CD4-positive, alpha-beta T cell treated with Interferon gamma for 1 hour (primary cell): ENCODE measurements at regions not wholly inside any gene's neighbourhood (a gene's known extent, or its start where the extent isn't known, plus 50 kb on each side); places are given as distances from the start of the nearest gene placed in this dataset.

ENCODE experiments used
- DNase-seq: peaks from one replicate; pipeline ENCODE4 v3.0.0-alpha.2; 2020

DNA sequence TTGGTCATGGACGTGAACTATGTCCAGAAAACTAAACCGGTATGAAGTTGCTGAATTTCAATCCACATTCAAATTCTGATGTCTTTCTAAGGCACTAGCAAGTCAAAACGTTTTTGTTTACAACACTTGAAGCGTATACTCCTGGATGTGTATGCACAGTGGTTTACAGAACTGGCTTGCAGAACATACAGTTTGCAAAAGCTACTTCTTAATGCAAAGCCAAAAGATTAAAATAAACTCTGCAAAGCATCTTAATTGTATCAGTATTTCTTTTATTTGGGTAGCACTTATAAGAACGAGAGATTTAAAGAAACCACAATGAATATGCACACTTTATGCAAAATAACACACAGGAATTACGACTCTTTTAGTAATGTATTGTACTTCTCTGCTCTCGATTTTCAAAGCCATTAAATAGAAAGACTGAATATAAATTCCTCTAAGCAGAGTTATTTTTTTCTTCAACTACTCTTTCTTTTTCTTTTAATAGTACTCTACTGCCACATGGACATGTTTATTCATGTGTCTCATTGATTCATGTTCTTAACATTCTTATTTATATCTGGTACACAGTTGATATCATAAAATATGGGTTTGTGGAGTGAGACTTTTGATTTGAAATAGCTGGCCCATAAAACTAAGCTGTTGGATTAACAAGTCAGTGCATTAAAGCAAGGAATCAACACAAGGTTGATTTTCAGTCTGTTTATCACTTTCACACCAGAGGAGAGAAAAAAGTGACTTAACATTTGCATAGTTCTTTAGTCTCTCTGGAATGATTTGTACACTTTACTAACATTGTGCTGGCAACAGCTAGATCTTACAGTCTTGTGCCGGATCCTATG, 189.4 kb upstream of the STEAP4 start:
- DNase-seq, result no peak

DNA sequence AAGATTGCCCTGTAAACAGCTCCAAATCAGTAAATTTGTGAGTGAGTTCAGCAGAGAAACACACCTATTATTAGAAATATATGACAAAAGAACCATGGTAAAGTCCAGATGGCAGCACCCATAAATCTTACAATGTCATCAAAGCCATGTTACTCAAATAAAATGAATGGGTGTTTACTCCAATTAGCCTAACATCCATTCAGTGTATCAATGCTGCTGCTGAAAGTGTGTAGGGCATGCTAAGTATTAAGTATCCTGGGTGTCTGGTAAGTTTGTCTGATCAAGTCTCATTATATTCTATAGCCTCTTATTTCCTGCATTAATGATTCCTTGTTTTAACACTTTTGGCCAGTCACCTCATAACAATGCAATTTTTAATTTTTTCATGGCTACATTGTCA, 185.5 kb upstream of the STEAP4 start:
- DNase-seq, result no peak

DNA sequence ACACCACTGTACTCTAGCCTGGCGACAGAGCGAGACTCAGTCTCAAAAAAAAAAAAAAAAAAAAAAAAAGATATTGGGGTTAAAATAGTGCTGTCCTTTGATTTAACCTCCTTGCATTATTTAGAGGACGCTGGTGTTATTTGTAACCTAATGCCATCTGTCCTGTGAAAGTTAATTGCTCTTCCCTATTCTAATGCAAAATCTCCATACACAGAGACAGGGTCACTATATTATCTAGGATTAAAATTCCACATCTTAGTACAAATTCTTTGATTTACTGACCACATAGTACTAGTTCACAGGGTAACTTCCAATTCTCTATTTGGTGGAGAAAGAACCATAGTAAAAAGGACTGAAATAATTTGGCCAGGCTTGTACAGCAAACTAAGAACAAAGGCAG, 184.2 kb upstream of the STEAP4 start:
- DNase-seq, result no peak

DNA sequence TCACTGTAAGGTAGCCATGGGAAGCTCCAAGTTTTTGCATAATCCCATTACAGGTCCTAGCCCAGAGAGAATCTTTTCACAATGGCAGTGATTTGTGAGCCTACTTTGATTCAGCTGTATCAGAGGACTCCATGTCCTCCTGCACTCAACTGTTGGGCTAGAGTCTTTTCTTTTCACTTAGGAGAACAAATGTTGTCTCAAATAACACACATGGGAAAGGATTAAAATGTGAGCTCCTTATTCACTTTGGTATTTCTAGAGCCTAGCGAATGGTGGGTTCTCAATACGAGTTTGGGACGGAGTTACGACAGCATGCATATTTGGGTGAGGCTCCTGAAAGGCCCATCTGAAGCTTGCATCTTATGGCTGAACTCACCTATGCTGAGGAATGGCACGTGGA, 183.5 kb upstream of the STEAP4 start:
- no peak for DNase-seq

DNA sequence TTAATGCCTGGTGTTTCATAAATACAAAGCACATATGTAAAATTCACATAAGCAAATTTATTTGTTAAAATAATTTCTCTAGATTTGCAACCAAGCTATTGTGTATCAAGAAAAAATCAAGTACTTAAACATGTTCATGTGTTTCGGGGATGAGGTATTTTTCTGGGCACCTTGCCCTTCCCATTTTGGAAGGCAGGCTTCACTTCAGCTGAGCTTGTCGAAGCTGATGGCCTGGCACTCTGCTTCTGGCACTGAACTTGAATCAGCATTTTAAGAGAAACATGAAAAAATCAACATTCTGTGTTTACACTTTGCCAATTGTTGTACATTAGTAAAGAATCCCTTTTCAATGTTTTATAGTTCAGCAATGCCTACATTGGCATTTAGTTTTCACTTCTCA, 179.1 kb upstream of the STEAP4 start:
- DNase-seq, result no peak

DNA sequence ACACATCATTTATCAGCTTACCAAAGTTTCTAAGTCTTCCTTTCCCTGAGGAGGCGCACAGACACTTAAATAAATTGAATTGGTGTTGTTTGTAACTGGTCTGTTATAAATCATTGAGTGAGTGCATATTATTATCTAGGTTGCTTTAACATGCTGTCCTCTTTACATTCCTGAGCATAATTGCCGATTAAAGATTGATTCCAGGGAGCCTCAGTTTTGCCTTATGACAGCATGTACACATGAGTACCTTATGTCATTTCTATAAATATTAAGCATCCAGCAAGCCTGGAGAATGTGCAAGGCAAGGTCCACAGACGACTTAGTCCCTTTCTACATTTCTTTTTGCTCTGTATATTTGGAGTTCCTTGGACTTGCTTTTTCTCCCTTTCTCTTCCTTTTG, 177.9 kb upstream of the STEAP4 start:
- no peak for DNase-seq

DNA sequence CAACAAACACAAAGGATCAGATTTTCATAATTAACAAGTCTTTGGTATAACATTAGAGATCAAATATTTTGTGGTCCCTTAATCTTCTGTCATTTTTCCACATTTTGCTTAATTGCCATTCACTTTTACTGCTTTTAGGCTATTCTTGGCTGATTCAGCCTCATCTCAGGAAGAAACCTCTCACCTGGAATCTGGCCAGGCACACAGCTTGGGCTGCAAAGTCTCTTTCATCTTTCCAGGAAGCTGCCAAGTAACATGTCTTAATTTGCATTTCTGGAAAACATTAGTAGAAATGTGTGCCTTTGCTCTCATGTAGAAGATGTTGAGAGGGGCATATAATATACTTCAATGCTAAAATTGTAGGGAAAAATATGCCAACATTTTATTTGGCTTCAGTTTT, 174.2 kb upstream of the STEAP4 start:
- DNase-seq, result no peak

DNA sequence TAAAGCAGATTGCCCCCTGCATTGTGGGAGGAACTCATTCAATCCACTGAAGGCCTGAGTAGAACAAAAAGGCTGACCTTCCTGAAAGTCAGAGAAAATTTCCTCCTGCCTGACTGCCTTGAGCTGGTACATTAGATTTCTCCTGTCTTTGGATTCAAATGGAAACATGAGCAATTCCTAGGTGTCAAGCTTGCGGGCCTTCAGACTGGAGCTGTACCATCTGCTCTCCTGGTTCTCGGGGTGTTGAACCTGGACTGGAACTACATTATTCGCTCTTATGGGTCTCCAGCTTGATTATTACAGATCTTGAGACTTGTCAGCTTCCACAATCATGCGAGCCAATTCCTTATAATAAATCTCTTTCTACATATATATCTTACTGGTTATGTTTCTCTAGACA, 173.6 kb upstream of the STEAP4 start:
- DNase-seq, result no peak

DNA sequence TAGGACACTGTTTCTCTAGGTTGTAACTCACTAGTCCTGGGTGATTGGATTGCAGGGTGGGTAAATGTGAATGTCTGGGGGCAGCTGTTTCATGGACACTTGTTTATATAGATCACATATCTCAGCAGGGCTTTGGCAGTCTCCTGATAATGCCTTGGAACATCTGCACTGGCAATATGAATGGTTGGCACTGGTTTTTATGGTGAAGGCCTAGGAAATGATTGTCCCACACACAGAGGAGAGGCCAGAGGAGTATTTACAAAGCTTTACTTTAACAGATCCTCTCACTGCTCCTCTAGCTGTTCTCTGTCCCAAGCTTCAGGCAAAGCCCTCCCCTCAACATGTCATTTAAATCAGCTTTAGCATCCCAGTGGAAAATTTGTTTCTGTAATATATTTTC, 171.3 kb upstream of the STEAP4 start:
- no peak for DNase-seq

DNA sequence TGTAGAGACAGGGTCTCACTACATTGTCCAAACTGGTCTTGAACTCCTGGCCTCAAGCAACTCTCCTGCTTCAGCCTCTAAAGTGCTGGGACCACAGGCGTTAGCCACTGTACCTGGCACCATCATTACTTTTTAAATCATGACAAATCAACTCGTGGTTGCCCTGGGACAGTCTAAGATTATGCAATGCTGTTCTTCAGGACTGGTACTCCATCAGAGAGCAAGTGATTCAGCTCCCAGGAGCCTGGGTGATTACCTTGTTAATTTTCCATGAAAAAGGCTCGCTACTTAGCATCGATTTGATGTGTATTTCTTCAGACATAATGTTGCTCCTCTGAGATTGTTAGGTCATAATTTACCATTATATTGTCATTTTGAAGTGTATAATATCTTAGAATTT, 158.9 kb upstream of the STEAP4 start:
- no peak for DNase-seq

DNA sequence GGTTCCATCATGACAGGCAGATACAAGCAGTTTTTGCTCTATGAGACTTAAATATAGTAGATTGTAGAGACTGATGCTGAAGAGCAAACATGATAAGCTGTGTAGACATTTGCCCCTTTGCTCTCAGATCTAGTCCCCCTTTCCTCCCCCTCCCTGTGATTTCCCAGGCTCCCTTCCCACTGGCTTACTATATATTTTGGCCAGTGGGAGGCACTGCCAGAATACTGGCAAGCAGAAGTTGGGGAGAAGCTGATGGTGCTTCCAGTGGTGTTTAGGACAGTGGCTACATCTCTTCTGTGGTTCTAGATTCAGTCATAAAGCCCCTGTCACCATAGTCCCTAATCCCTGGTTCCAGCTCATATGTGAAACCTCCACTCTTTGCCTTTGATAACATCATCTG, 156.1 kb upstream of the STEAP4 start:
- no peak for DNase-seq

DNA sequence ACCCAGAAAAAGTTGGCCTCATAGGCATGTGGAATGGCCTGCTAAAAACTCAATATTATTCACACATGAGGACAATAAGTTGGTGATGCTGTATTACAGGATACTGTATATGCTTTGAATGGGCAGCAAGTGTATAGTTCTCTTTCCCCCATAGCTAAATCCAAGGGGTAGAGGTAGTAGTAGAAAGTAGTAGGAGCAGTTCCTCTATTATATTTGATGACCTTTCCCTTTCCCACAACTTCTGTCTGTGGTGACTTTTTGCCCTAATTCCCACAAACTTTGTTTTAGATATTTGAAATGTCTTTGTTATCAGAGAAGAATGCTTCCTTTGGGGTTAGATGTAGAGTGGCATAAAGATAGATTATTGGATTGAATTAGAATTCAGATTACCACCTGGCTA, 154.0 kb upstream of the STEAP4 start:
- DNase-seq, result no peak

DNA sequence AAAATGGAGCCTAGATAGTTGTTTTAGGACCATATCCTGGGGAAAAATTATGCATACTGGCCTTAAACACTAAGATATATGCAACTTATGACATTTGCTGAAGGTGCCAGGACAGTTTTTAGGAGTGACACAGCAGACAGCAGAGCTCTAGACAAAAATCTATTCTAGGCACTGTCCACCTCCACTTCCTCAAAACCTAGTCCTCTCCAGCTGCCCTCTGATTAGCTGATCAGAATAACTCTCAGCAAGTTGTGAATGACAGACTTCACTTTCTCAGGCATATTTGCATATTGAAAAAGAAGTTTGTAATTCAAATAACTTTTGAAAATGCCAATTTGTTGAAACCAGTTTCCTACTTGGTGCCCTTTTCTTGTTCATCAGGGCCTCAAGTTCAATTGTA, 152.3 kb upstream of the STEAP4 start:
- DNase-seq, result no peak

DNA sequence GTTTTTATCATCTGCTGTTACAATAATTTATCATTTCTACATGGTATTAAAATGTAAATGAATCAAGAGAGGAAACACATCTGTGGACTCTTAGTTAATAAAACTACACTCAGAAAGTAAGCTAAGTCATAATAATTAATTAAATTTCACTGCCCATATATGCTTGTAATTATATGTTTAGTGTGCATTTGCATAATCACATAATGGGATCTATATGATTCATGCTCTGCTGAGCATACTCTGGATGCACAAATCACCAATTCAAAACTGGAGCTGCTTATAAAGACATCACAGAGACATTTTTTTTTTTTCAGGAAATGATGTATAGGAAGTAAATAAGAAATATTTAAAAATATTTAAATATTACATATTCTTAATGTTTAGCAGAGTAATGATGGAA, 151.6 kb upstream of the STEAP4 start:
- no peak for DNase-seq

DNA sequence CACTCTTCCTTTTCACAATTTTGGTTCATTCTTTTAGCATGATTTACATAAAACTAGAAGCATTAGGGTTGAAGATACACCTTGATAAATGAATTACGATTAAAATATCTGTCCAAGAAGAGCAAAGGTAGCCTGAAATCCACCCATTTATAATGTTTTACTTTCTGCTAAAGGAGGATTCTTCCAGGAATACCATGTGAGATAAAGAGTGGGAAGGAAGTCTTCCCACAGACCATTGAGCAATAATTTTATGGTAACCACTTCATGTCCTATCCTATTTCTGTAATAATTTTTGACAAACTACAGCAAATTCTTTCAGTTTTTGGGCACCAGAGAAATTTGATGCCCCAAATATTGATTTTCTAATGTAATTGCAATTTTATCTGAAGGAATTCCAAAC, 150.6 kb upstream of the STEAP4 start:
- no peak for DNase-seq

DNA sequence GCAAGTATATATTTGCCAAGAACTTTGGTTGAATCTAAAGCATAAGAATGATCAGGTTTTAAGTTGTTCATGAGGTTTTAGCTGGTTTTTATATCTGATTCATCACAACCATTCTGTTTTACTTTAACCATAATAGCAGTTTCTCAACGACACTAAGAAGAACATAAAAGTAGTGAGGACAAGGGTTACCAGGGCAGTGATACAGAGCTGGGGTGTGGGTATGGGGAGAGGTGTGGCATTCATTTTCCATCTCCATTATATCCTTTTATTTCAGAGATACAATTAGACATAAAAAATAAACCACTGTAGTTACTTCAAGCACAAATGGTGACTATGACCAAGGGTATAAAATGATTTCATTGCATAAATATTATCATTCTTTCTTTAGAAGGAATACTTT, 149.8 kb upstream of the STEAP4 start:
- DNase-seq, result no peak

DNA sequence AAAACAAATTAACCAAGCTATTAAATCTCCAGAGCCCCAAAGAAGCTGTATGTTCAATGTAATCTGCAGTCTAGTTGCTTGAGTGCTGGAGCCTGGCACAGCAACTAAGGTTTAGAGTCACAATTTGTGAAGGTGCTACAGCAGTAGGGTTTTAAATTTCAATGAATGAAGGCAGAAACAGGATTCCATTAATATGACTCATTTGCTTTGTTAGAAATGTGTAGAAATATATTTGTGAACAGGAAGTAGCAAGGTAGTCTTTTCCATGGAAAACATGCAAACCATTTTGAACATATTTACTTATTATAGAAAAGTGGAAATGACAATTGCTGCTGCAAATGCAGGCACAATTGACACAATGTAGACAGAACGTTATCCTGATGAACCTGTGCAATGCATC, 149.0 kb upstream of the STEAP4 start:
- DNase-seq, result no peak

DNA sequence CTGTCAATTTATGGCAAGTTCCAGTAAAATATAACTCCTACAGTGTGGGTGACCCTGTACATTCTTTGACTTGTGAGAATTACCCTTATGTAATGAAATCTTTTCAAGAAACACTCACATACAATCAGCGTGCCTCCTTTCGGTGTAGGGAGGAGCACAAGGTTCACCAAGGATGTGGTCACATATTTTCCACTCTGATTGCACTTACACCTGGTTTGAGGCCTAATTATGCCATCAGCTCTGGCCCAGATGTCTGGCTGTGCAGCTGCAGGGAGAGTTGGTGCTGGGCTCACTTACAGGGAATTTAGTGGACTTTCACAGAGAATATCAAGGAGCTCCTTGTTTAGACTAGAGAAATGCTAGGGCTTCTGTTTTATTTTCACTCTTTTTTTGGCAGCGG, 146.0 kb upstream of the STEAP4 start:
- DNase-seq, result no peak

DNA sequence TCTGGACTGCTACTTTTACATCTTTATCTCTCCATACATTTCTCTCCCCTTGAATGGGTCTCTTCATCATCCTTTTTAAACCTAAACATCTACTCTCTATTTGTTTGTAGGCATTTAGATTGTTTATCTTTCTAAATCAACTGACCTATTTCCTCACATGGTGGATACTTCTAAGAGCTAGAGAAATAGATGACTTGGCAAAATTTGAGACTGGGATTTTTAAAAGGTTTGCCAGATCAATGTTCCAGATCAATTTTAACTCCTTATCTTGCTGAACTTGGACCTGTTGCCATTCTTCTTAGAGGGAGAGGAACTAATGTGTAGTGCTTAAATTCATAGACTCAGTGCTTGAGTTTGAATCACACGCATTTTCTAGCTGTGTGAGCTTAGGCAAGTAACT, 144.2 kb upstream of the STEAP4 start:
- DNase-seq, result no peak

DNA sequence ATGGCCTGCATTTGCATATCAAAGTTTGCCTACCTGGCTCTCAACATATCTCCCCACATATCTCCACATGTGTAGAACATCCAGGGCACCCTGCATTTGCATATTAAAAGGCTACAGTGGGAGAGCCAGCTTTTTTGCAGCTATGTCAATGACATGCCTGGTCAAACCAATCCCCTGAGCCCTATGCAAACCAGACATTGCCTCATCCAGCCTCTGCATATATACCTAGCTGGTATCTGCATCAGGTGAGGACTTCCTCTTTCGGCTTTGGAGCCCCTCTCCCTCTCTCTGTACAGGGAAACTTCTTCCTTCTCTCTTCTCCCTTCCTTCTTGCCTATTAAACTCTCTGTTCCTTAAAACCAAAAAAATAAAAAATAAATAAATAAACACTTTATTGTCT, 142.7 kb upstream of the STEAP4 start:
- DNase-seq, result no peak

DNA sequence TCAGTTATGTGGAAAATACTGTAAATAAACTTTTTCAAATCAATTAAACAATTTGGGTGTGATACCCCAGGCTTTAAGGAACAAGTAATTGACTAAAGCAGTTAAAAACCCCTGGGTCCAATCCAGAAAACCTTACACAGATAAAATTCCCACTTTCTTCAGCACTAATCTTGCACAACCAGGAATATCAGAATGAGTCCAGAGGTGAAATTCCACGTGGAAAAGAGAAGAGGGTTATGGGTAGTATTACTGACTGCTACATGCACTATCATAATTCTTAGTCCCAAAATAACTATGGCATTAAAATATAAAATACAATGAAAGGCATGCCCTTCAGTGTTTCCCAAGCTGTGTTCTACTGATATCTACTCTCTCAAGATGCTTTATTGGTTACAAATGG, 135.7 kb upstream of the STEAP4 start:
- no peak for DNase-seq

DNA sequence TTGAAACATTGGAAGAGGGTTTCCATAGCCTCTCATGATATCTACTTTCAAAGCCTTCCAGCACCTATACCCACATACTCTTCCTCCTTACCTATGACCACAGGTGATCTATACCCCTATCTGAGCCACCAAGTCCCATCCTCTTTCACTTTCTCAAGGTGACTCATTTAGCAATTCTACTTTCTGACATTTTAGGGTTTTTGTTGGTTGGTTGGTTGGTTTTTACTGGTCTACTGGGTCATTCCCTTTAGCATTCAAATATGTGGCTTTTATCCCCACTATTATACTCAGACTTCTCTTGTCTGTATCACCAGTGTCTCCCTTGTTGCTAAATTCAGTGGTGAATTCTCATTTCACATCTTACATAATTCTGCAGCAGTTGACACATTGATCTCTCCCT, 130.4 kb upstream of the STEAP4 start:
- DNase-seq, result no peak

DNA sequence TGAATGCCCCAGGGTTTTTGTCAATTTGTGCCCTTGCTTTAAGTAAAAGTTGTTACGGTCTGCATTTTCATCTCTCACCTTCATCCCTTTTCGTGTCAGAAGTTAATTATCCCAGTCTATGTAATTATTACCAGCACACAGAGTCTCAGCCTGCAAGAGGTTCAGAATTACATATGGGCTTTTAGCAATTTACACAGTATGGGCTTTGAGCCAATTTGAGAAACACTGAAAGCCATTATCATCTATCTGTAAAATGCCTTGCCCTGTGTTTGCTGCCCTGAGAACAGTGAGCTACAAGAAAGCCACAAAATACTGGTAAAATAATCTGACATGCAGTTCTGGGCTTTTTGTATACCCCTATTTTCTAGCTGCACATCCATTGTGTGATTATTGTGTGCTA, 125.6 kb upstream of the STEAP4 start:
- DNase-seq, result no peak

DNA sequence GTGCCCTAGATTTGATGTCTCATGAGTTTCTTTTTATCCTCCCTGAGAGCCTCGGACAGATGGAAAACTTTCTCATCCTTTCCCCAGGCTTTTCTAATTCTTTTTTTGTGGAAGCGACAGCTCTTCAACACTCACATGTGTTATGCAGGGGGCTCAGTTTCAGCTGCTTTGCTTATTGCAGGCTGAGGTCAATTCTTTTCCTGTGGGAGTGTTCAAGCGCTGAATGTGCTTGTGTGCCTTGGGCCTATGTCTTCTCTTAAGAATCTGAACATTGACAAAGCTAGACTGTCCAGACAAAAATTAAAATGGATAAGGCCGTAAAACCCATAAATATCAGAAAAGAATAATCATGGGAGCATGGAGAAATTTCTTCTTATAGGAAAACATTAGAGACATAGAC, 125.2 kb upstream of the STEAP4 start:
- DNase-seq, result no peak

DNA sequence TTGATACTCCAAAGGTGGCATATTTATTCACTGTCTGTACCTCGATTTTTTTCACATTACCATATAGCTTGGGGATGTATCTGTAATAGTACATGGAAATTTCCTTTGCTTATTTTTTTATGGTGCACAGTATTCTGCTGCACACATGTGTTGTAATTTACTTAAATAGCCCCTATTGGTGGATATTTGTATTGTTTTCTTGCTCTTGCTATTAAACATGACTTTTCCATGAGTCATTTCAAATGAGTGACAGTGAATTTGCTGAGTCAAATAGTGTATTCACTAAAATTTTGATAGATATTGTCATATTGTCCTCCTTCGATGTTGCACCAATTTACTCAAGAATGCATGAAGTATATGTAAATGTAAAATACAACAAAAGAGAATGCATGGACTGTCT, 122.7 kb upstream of the STEAP4 start:
- DNase-seq, result no peak

DNA sequence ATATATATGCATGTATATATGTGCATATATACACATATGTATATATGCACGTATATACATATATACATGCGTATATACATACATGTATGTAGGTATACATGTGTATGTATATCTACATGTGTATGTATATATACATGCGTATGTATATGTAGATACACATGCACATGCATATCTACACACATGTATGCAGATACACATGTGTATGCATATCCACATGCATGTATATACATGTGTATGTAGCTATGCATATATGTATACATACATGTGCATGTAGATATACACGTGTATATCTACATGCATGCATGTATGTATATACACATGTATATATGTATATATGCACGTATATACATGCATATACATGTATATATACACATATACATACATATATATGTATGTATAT, 95.8 kb upstream of the STEAP4 start:
- no peak for DNase-seq
